Activated CD4-positive, alpha-beta T cell treated with anti-CD3 and anti-CD28 coated beads for 24 hours (primary cell): ENCODE measurements at regions not wholly inside any gene's neighbourhood (a gene's known extent, or its start where the extent isn't known, plus 50 kb on each side); places are given as distances from the start of the nearest gene placed in this dataset.
"Not testable (repeated sequence)": the region's sequence is repeated elsewhere in the genome, so short reads cannot be mapped to it uniquely, and the experiment has no call there.

Source experiments
- DNase-seq, 2 donors: peaks; one replicate each; pipeline ENCODE4 v3.0.0-alpha.2; 2020; ENCODE audit warnings: low read depth in 2 of 2

DNA sequence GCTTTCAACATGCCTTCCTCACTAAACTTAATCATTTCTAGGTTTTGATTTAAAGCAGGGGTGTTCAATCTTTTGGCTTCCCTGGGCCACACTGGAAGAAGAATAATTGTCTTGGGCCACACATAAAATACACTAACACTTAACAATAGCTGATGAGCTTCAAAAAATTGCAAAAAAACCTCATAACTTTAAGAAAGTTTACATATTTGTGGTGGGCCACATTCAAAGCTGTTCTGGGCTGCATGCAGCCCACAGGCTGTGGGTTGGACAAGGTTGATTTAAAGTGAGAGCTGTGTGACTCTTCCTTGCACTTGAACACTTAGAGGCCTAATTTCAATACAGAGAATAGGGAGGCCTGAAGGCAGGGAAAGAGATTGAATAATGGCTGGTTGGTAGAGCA, 598.3 kb downstream of the EFNA5 start:
- no peak for DNase-seq

DNA sequence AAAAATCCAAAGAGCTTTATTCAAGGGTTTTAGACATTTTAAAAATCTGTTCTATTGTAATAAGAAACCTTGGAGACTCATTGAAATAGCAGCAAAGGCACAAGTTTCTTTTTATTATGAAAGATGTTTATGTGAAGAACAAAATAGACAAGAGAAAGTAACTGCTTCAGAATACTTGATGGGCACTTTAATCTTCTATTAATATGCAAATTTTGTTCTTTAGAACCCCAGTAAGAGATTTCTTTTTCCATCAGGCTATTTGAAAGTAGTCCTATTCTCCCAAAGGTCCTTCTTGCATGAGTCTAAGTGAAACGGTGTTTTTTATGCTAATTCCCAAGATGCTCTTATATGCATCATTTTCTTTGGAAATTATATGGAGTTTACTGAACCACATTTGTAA, 602.0 kb downstream of the EFNA5 start:
- no peak for DNase-seq

DNA sequence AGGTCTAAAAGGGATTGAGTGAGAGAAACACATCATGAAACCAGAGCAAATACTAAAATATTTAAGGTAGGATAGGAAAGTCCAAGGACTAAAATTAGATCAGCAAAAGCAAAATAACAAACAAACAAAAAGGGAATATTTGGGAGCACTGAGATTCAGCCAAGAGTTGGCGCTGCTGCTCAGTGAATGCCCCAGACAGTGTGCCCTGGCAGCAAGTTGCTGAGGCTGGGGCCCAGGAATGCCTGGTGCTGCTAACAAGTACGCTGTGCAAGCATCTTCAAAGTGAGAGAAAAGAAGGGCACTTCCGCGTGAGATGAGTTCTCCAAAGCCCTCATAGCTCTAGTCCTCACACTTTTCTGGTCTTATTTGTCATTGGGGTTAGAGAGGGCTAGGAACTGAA, 603.3 kb downstream of the EFNA5 start:
- DNase-seq, result no peak

DNA sequence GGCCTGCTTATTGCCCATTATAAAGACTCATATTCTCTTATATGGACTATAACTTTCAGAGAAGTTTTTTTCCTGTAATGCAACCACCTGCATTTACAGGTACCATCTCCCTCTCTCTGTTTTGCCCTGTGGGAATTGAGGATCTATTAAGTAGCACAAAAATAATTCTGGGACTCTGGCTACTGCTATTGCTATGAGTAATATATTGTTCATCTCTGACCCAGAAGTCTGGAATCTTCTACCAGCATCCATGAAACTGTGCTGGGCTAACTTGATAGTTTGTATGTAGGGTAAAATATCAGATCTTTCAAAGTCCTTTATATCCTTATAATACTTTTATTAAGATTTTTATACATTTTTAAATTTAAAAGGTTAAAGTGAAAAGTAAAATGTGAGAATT, 607.2 kb downstream of the EFNA5 start:
- no peak for DNase-seq

DNA sequence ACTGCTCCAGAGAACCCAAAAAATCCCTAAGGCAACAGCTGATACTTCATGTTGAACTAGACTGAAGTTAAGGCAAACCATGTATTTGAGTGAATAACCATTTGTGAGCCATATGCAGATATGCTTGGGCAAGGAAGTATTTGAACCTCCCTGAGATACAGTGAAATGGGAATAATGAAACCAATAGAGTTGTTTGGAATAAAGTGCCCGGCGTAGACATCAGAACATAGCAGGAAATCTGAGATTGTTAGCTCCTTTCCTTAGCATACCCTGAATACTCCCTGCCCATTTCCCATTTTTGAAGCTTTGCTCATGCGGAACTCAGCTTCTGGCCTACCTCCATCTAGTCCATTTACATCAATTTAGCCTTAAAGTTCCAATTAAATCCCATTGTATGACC, 611.9 kb downstream of the EFNA5 start:
- DNase-seq, result no peak

DNA sequence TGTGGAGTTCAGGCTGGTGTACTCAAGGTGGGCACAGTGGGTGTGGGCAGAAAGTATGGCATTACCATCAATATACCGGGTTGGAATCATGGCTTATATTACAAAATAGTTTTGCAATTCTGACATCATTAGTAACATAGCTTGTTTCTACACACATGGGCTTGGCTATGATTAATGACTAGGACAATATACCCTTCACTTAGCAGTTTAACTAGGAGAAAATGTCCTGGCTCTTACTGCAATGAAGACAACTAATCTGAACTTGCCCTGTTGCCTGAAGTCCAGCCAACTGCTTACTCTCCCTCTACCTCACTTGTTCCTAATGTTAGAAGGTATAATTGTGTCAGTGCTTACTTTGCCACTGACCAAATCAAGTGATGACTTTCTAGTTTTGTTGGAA, 612.5 kb downstream of the EFNA5 start:
- DNase-seq, result no peak

DNA sequence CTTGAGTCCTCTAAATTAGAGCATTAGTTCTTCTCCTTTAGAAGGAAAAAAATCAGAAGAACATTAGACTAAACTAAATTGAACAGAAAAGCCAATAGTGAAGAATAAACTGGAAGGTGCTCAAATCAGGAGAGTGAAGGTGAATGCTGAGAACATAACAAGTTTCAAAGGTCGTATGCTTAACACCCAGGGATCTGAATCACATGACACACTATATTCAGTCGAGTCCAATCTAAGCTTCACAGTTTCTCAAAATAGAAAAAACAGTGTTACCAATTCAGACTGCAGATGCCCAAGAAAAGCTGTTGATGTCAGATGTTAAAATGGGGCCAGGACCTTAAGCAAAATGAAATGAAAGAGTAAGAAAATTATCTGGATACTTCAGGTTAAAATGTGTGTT, 614.5 kb downstream of the EFNA5 start:
- DNase-seq, result no peak

DNA sequence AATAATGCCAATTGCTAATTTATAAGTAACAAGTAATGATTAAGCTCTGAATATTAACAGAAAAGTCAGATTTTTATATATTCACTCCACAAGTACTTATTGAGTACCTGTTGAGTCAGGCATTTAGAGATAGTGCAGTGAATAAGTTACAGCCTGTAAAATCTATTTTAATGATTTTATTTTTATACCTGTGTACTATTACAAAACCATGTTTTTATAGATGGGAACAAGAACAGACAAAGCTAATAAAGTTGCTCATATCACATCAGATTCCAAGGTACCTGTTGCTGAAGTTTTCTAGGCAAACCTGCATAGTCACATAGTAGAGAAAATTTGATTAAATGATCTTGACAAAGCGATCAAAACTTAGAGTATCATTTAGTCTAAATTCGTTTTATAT, 623.7 kb downstream of the EFNA5 start:
- no peak for DNase-seq

DNA sequence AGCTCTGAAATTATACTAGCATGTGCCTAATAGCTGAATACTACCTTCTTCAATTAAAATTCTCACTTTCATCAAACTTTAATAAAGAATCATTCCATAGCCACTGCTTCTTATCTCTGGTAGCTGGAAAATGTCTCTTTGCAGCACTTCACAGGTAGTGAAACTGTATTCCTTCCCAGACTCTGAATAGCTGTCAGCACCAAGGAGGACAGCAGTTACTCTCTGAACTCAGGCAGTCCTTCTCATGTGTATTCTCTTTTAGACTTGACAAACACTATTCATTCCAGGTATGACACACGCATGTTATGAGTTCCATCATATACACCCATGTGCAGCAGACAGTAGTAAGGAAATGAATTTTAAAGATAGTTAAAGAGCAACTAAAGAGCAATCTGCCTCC, 627.1 kb downstream of the EFNA5 start:
- no peak for DNase-seq

DNA sequence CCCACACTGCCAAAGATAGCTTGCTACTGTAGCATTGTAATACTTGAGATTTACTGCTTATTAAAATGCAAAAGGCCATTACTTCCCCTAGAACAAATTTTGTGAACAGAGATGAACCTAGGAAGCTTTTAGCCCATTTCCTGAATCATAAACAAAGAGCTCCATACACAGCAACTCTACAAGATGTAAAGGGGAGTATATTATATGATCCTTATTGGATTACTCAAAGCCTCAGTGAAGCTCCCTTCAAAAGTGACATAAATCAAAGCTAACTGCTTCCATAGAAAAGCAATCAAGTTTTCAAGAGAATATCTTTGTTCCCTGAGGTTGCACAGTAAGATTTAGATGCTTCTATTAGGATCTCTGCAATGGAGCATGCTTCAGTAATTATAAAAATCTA, 629.8 kb downstream of the EFNA5 start:
- no peak for DNase-seq

DNA sequence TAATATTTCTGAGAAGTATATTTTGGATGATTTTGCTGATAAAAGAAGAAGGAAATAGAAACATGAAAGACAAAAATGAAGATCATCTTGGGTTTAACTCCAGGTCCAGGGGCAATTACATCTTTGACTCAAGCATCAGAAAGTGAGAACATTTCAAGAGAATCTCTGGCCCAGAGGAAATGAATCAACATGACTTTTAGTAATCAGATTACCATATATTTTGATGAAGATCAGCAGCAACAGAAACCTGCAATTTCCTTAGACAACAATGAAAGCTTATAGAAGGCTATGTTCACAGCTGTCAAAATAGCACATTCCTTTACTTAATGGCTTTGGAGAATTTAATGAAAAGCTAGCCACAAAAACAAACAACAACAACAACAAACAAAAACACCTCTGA, 638.1 kb downstream of the EFNA5 start:
- DNase-seq, result no peak

DNA sequence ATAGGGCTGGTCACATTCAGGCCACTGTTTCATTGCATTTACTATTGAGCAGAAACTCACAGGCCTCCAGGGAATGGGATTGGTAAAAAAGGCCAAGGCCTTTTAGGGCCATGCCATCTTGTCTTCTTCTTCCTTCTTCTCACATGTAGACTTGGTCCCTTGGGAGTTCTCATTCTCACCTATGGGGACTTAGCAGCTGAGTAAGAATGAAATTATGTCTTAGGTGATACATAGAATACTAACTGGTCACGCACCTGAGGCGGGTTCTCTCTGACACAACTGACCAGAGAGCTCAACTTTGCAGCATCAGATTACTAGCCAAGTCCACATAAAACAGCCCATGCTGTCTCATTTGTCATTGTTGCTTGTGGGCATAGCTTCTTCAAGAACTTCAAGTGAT, 641.8 kb downstream of the EFNA5 start:
- no peak for DNase-seq

DNA sequence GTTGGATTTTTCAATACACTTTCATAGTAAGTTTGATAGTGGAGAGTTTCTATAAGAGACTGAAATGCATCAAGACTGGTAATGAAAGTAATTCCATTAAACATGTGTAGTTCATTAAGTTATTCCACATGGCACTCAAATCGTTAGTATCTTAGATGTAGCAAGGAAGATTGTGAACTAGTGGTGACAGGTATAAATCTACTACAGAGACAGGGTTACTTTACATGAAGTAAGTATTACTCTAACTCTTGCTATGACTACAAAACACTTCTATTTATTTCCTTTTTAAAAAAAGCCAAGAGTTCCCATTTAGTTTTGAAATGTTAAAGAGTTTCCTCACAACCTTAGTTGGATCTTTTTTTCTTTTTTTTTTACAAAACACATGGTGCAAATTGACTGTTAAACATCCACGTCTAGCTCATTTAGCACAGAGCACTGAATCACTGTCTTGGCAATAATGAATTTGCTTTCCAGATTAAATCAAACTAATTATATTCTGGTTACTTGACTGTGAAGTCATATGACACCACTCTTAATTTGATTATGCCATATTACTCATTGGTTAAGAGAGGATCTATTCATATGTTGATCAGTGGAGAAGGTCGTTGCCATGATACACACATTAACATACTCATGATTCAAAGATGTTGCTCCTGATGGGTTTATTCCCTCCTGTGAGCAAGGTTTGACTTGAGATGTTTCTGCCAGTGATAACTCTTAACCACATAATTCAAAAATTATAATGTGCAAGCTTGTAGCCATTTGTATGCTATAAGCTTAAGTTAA, 644.8 kb downstream of the EFNA5 start:
- DNase-seq, result no peak

DNA sequence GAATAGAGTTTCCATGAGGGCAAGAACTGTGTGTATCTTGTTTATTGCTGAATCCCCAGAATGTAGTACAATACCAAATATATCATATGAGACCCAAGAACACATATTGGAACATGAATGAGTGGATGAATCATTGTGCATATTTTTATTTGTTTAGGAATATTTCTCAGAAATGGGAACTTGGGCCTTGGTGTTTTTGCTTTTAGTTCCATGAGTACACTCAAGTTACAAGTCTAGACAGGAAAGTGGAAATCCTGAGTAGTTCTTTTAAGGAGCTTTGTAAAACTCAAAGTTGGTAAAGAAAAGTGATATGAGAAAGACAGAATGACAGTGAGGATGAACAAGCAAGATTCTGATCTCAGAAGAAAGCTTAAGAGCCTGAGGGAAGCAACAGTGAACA, 647.0 kb downstream of the EFNA5 start:
- DNase-seq, result no peak

DNA sequence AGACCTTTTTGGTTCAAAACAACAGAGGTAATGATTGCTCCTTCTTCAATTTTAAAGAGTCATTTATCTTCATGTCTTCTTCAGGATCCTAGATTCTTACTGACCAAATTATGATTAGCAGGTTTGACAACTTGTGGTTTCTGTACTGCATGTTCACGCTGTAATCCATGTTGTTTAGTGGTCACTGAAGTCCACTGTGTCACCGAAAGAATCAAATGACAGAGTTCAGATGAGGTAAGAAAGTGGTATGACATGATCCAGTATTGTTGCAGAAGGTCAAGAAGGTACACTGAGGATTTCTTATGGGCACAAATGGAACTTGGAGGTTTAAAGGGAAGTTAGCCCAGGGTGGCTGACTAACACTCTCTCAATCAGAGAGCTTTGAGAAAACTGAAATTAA, 649.2 kb downstream of the EFNA5 start:
- no peak for DNase-seq

DNA sequence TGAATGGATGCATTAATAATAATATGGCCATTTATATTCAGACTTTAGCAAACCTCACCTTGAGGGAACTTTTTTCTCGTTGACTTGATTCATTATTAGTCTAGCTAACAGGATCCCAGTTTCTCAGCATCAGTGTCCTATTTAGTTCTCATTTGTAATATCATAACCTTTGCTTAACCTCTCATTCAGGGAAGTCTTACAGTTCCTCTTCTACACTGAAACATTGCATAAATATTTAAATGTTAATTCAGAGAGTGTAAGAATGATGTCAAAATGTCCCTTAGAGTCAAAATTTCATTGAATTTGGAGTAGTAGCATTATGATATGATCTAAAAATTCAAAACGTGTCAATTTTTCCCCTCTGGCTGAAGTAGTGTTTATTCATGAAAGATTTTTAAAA, 650.1 kb downstream of the EFNA5 start:
- DNase-seq, result no peak

DNA sequence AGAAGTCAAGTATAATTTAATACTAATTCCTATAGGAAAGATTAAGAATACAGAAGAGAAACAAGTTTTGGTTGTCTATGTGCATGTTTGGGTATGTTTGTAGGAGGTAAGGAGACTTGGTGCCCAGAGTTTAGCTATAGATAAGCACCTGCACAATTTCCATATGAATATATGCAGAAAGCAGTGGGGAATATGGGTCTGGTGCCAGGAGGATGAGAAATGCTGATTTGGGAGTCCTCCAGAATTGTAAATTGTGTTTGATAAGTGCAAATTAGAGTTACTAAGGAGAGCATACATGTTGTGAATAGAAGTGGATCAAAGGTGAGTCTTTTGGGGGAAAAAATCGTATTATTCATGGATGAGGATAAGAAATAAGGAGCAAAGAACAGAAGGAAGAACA, 653.1 kb downstream of the EFNA5 start:
- DNase-seq, result no peak

DNA sequence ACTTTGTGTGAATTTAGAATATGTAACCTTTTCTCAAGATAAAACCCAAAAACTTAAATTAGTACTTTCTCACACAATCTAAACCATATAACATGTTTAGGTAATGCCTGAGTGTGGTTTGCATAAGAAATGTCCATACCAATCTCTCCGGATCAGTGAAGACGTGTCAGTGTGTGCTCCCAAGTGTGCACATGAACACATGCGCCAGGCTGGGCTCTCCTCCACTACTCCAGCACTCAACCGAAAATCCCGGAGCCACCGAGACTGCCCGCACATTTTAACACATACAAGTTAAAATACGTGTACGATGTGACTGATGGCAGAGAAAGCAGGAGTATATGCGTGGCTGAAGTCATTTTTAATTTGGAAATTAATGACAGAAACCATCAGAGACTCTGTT, 658.4 kb downstream of the EFNA5 start:
- DNase-seq, result no peak

DNA sequence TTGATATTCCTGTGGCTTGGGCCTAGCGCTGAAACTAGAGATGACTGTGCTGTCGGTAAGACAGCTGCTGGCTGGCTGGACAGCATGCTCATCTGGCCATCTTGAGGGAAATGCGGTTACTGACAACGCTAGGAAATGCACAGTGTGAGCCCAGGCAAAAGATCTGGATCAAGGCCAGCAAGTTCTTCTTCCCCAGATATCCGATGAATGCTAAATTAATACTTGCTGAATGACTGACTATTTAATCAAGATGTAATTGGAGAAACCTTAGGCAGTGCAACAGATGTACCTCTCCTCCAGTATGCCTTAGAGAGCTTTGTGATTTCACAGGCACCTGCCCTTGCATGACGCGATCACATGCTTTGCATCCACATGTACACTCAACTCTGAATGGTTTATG, 659.1 kb downstream of the EFNA5 start:
- DNase-seq, result no peak

DNA sequence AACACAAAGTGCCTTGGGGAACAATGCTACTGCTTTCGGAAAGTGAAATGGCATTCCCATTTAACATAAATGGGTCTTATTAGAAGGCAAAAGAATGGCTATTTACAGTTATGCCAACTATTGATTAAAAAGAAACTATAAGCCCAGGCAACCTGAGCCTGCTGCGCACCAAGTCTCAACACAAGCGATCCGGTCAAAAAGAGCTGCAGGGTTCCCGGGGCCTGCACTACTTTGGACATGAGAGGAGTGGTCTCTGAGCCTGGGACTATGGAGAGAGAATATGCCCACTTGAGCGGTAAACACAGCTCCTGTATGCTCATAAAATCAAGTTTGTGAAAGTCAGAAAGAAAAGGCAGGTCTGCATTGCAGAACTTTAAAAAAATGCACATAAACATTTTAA, 660.7 kb downstream of the EFNA5 start:
- no peak for DNase-seq

DNA sequence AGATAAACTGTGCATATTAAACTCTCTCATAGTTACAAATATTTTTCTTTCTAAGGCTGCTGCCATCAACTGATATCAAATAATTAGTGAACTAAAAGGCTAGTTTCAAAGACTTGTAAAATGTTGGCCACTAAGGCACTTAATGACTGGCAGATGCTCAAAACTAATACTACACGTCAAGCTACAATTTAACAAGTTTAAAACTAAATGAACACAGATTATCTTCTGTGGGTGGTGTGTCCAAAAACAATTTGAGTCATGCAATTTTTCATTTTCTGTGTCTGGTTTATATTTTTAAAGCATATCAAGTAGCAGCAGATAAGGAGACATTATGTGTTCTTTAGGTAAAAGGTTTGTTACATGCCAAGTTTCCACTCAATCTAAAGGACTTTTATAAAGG, 665.1 kb downstream of the EFNA5 start:
- no peak for DNase-seq

DNA sequence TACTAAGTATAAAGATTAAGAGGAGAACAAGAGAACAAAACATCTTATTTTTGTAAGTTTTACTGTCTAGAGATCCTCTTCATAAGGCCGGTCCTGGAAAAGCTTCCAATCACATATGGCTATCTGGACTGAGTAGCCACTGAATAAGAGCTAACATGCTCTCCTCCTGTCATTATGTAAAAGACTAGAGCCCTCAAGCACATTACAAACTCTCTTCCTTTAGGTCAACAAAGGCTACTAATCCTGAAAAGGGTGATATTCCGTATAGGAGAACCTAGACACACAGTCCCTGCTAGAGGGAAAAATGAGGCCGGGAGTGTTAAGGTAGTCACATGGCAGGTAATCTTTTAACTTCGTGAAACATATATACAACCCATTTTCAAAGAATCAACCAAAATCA, 665.6 kb downstream of the EFNA5 start:
- DNase-seq, result no peak

DNA sequence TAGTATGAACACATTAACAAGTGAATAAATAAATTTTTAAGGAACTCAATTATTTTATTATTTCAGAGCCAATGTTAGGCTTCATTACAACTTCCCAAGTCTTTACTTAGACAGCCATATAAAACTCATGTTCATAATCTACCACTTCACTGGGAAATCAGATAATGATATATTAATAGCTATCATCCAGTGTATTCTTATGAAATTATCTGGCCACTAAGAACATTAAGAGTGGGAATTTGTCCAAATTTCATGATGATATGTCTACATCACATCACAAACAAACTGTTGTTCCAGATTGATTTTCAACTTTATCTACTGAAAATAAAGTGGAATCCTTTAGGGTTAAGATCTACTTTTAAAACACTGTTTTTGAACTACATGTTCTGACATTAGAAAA, 668.6 kb downstream of the EFNA5 start:
- DNase-seq, result no peak

DNA sequence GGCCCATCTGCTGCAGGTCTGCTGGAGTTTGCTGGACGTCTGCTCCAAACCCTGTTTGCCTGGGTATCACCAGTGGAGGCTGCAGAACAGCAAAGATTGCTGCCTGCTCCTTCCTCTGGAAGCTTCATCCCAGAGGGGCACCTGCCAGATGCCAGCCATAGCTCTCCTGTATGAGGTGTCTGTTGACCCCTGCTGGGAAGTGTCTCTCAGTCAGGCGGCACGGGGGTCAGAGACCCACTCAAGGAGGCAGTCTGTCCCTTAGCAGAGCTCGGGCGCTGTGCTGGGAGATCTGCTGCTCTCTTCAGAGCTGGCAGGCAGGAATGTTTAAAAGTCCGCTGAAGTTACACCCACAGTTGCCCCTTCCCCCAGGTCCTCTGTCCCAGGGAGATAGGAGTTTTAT, 671.2 kb downstream of the EFNA5 start:
- DNase-seq, result not testable (repeated sequence)
